ENCODE measurements at regions not wholly inside any gene's neighbourhood (a gene's known extent, or its start where the extent isn't known, plus 50 kb on each side); places are given as distances from the start of the nearest gene placed in this dataset.

DNA sequence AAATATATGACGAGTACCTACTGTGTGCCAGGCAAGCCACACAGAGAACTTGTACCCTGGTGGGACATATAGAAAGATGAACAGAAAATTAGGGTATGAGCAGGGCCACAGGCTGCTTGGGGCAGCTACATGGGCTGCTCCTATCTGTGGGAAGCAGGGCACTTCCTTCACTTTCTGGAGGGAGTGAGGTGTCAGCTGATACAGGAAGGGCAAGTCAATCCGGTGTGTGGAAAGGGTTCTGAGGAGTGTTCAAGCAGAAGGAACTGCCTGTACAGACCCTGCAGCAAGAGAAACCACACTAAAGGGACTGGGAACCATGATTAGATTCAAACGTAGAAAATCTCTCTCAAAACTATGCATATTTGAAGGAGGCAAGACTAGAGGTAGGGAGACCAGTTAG, 58.6 kb upstream of the BCL11A start:
- no peaks in the 10 kb centered on the region for H3K79me2 ChIP-seq (ENCODE audit: low read length)
- peaks cover 8% of the 10 kb centered on the region; the same call in 1 of the 2 replicates for H3K27me3 ChIP-seq (ENCODE audit: low read depth, low read length)
- H3K4me2 ChIP-seq (ENCODE audit: low read length) = no peak overlapping the region
- no peak overlapping the region for H3K27ac ChIP-seq (ENCODE audit: low read length)
- H2AFZ ChIP-seq (ENCODE audit: low read depth, low read length) = no peak overlapping the region
- H3K9ac ChIP-seq (ENCODE audit: low read length) = no peak overlapping the region
- TF ChIP-seq EZH2phosphoT487 (IDR thresholded peaks at IDR 0.05; ENCODE audit: low read depth) = no peak
- TF ChIP-seq, protein P1, sequence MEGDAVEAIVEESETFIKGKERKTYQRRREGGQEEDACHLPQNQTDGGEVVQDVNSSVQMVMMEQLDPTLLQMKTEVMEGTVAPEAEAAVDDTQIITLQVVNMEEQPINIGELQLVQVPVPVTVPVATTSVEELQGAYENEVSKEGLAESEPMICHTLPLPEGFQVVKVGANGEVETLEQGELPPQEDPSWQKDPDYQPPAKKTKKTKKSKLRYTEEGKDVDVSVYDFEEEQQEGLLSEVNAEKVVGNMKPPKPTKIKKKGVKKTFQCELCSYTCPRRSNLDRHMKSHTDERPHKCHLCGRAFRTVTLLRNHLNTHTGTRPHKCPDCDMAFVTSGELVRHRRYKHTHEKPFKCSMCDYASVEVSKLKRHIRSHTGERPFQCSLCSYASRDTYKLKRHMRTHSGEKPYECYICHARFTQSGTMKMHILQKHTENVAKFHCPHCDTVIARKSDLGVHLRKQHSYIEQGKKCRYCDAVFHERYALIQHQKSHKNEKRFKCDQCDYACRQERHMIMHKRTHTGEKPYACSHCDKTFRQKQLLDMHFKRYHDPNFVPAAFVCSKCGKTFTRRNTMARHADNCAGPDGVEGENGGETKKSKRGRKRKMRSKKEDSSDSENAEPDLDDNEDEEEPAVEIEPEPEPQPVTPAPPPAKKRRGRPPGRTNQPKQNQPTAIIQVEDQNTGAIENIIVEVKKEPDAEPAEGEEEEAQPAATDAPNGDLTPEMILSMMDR (IDR thresholded peaks at IDR 0.05; ENCODE audit: low read depth, low read length) = no peak
- H4K20me1 ChIP-seq (ENCODE audit: insufficient read depth, low read length) = no peaks in the 10 kb centered on the region
- no peaks in the 10 kb centered on the region for H3K36me3 ChIP-seq (replicated peaks; ENCODE audit: low read depth, low read length)
- no peaks in the 10 kb centered on the region for H3K4me1 ChIP-seq (ENCODE audit: low read length)
- no peak overlapping the region for H3K4me3 ChIP-seq (ENCODE audit: low read length)
- H3K9me3 ChIP-seq (ENCODE audit: insufficient read depth, low read length) = no peaks in the 10 kb centered on the region

DNA sequence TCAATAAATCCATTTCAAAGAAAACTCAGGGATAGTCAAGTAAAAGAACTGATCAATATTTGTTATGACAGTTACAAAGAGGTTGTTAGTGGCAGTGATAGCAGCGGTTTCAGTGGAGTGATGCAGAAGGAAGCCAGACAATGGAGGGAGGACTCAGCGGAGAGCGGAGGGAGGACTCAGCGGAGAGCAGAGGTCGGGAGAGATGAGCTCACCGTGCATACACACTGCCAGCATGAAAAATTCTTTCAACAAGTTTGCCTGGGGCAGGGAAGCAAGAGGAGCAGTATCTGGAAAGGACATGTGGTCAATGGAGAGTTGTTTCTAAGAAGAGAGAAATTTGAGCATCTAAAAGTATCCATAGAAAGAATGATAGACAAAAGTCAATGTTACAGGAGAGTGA, 60.9 kb upstream of the BCL11A start:
- H3K27ac ChIP-seq (ENCODE audit: low read length) = no peak overlapping the region
- no peak overlapping the region for H3K4me2 ChIP-seq (ENCODE audit: low read length)
- TF ChIP-seq, protein P1 (IDR thresholded peaks at IDR 0.05; ENCODE audit: low read depth, low read length) = no peak
- no peak for TF ChIP-seq EZH2phosphoT487 (IDR thresholded peaks at IDR 0.05; ENCODE audit: low read depth)
- H4K20me1 ChIP-seq (ENCODE audit: insufficient read depth, low read length) = no peaks in the 10 kb centered on the region
- H3K4me1 ChIP-seq (ENCODE audit: low read length) = no peaks in the 10 kb centered on the region
- no peaks in the 10 kb centered on the region for H3K36me3 ChIP-seq (replicated peaks; ENCODE audit: low read depth, low read length)
- no peak overlapping the region for H3K4me3 ChIP-seq (ENCODE audit: low read length)
- H3K9me3 ChIP-seq (ENCODE audit: insufficient read depth, low read length) = no peaks in the 10 kb centered on the region
- no peaks in the 10 kb centered on the region for H3K79me2 ChIP-seq (ENCODE audit: low read length)
- no peak overlapping the region for H2AFZ ChIP-seq (ENCODE audit: low read depth, low read length)
- H3K27me3 ChIP-seq (ENCODE audit: low read depth, low read length) = peaks cover 4% of the 10 kb centered on the region; the same call in 1 of the 2 replicates
- H3K9ac ChIP-seq (ENCODE audit: low read length) = no peak overlapping the region

DNA sequence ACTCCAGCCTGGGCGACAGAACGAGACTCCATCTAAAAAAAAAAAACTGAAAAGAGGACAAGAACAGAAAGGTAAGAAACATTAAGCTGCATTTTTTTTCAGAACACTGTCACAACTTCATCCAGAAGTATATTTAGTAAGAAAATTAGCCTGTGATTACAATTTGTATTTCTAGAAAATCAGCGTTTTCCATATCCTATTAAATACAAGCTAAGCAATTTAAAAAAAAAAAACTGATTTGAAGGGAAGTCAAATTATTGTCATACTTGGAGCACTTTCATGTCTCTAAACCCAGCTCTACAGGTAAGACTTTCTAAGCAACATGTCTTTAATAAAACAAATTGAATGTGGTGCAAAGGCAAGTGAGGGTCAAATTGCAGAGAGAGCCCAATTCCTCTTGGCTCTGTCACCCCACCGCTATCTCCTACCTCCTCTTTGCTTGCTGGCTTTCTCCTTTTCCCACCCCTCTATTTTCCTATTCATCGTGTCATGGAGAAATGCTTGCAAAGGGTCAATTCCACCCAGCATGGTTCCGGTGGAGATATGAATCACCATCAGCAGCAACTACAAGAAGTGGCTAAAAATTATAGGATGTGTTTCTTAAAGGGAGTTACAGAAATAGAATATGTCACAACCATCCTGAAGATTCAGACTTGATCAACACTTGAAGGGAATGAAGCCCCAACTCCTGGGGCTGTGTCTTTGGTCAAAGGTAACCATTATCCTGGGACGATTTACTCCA, 68.4 kb upstream of the BCL11A start:
- Histone ChIP-seq H3K27ac (ENCODE audit: low read length) (no peak overlapping the region), H3K9ac (ENCODE audit: low read length) (no peak overlapping the region), H3K4me3 (ENCODE audit: low read length) (no peak overlapping the region), H3K79me2 (ENCODE audit: low read length) (no peaks in the 10 kb centered on the region), H4K20me1 (ENCODE audit: insufficient read depth, low read length) (no peaks in the 10 kb centered on the region), H3K4me1 (ENCODE audit: low read length) (no peaks in the 10 kb centered on the region), H3K36me3 (replicated peaks; ENCODE audit: low read depth, low read length) (no peaks in the 10 kb centered on the region), H3K27me3 (ENCODE audit: low read depth, low read length) (peaks cover 39% of the 10 kb centered on the region), H3K9me3 (ENCODE audit: insufficient read depth, low read length) (no peaks in the 10 kb centered on the region), H3K4me2 (ENCODE audit: low read length) (no peak overlapping the region), H2AFZ (ENCODE audit: low read depth, low read length) (no peak overlapping the region)
- TF ChIP-seq, protein P1 (IDR thresholded peaks at IDR 0.05; ENCODE audit: low read depth, low read length) = no peak
- no peak for TF ChIP-seq EZH2phosphoT487 (IDR thresholded peaks at IDR 0.05; ENCODE audit: low read depth)

DNA sequence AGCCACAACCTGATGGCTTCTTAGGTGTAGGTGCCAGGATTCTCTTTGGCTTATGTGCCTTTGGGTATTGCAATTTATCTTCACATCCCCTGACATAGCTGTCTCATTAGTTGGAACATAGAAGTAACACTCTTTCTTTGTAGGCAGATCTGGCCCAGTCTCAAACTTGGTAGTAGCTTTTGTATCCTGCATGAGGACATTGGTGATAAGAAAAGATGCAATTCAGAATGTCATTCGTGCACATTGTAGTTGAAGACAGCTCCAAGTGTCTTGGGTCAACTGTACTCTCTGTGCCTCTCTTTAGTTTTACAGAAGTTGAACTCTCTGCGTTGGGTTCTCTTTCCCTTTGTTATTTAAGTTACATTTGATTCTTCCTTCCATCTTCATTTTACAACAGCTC, 69.6 kb upstream of the BCL11A start:
- Histone ChIP-seq H2AFZ (ENCODE audit: low read depth, low read length) (no peak overlapping the region), H3K9me3 (ENCODE audit: insufficient read depth, low read length) (no peaks in the 10 kb centered on the region), H3K27me3 (ENCODE audit: low read depth, low read length) (peaks cover 50% of the 10 kb centered on the region), H3K4me2 (ENCODE audit: low read length) (no peak overlapping the region), H3K27ac (ENCODE audit: low read length) (no peak overlapping the region), H3K4me3 (ENCODE audit: low read length) (no peak overlapping the region), H3K4me1 (ENCODE audit: low read length) (no peaks in the 10 kb centered on the region), H3K9ac (ENCODE audit: low read length) (no peak overlapping the region), H3K79me2 (ENCODE audit: low read length) (no peaks in the 10 kb centered on the region), H4K20me1 (ENCODE audit: insufficient read depth, low read length) (no peaks in the 10 kb centered on the region), H3K36me3 (replicated peaks; ENCODE audit: low read depth, low read length) (no peaks in the 10 kb centered on the region)
- TF ChIP-seq EZH2phosphoT487 (IDR thresholded peaks at IDR 0.05; ENCODE audit: low read depth) = no peak
